ENCODE measurements at regions not wholly inside any gene's neighbourhood (a gene's known extent, or its start where the extent isn't known, plus 50 kb on each side); places are given as distances from the start of the nearest gene placed in this dataset.

DNA sequence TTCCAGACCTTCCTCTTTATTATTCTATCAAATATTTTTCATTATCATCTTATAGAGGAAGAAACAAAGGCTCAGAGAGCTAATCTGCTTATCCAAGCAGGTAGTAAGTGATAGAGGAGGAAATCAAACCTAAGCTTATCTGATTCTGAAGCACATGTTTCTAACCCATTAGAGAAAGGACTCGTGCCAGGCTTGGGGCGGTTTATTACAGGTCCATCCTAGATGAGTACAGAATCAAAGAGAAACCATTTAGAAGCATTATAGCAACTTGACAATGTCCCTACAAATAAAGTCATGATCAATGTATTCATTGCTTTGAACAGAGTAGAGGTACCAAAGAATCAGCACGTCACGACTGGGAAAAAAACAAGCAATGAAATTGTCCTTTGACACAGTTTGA is 303.0 kb downstream of the CYRIA start:
- TF ChIP-seq, protein P1, sequence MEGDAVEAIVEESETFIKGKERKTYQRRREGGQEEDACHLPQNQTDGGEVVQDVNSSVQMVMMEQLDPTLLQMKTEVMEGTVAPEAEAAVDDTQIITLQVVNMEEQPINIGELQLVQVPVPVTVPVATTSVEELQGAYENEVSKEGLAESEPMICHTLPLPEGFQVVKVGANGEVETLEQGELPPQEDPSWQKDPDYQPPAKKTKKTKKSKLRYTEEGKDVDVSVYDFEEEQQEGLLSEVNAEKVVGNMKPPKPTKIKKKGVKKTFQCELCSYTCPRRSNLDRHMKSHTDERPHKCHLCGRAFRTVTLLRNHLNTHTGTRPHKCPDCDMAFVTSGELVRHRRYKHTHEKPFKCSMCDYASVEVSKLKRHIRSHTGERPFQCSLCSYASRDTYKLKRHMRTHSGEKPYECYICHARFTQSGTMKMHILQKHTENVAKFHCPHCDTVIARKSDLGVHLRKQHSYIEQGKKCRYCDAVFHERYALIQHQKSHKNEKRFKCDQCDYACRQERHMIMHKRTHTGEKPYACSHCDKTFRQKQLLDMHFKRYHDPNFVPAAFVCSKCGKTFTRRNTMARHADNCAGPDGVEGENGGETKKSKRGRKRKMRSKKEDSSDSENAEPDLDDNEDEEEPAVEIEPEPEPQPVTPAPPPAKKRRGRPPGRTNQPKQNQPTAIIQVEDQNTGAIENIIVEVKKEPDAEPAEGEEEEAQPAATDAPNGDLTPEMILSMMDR (IDR thresholded peaks at IDR 0.05), result no peak
- no peak for TF ChIP-seq POLR2A (IDR thresholded peaks at IDR 0.05)
